DOHH2 (cell line): ENCODE measurements at regions not wholly inside any gene's neighbourhood (a gene's known extent, or its start where the extent isn't known, plus 50 kb on each side); places are given as distances from the start of the nearest gene placed in this dataset.

Source experiments
- CTCF ChIP-seq: fragments of 200-600 bp; sonication (generic); IDR thresholded peaks from one replicate; pipeline ENCODE4 v1.5.1; 2014; ENCODE audit warnings: antibody characterized with exemption, mild to moderate bottlenecking, low read depth, low read length; ENCODE audit not compliant: poor library complexity, severe bottlenecking
- EZH2phosphoT487 ChIP-seq: fragments of 200-600 bp; sonication (generic); IDR thresholded peaks from 2 replicates; pipeline ENCODE4 v1.6.1; 2017; ENCODE audit warnings: borderline replicate concordance, mild to moderate bottlenecking, antibody characterized with exemption, low read length, moderate library complexity, mixed read lengths

- TF ChIP-seq CTCF (no peak), EZH2phosphoT487 (no peak)
Observed at GRCh38 chr7:66528652-66529051, 100.0 kb upstream of the KCTD7 start.
